GM12874 (cell line): ENCODE measurements at regions not wholly inside any gene's neighbourhood (a gene's known extent, or its start where the extent isn't known, plus 50 kb on each side); places are given as distances from the start of the nearest gene placed in this dataset.

Source experiments
- CTCF ChIP-seq: IDR thresholded peaks from 2 replicates; pipeline ENCODE4 v1.5.1; 2011; ENCODE audit warnings: low read depth, mild to moderate bottlenecking, control low read depth, low read length, moderate library complexity; ENCODE audit not compliant: insufficient read depth

DNA sequence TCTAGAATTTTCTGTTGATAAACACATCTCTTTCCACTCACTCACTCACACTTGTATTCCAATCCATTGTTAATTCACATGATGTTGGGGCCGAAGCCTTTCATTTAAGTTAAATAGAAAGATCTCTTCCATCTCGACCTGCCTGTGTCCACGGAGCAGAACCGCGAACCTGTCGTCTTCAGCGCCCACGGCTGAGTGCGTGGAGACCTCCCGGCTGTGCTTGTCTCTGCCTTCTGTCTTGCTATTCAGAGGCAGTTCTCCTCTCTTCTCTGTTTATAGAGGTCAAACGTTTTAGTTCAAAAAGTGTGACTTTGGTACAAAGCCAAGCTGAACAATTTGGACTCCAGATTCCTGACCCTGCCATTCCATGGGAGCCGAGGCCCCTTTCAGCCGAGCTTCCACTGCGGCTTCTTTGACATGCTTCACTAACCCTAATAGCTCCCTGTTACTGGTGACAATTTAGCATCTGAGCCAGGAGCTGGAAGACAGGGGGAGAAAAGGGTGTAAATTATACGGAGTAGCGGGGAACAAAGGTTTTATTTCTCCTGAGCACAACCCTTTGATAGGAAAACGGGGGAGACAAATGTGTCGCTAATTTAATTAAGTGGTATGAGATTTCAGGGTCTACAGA lies 314.4 kb upstream of the IRX4 start:
- TF ChIP-seq CTCF = no peak

- TF ChIP-seq CTCF = no peak
Measured at GRCh38 chr5:2196416-2196815, 313.7 kb upstream of the IRX4 start.

- no peak for TF ChIP-seq CTCF
Measured at GRCh38 chr5:2194949-2195348, 312.2 kb upstream of the IRX4 start.

- TF ChIP-seq CTCF = no peak
Measured at GRCh38 chr5:2194236-2194555, 311.5 kb upstream of the IRX4 start.

DNA sequence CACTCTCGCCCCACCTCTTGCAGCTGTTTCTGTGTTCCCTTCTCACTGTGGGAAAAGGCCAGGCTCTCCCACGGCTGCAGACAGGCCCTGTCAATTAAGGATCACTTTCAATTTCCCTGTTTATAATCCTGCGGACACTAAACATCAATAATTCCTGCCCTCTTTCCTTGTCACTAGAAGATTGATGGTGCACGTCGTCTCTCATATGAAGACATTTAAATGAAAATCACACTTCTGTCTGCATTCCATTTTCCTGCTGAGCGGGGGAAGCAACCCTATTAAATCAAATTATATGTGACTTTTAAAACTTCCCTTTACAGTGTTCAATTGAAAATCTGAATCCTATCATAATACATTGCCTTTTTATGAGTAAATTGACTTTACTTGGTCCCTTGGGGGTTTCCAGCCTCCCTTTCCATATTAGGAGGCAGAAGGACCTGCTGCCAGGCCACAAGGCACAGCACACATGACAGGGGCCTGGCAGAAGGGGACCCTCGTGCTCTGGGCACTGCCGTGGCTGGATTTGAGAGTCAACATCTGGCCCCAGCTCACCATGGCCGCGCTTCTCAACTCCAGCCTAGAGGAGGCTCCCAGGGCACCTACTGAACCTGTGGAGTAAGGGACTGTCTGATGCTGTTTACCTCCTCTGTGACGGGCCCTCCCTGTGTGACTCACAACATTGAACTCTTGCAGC lies 311.0 kb upstream of the IRX4 start:
- TF ChIP-seq CTCF = no peak

- TF ChIP-seq CTCF = no peak
Measured at GRCh38 chr5:2193142-2193541, 310.4 kb upstream of the IRX4 start.

DNA sequence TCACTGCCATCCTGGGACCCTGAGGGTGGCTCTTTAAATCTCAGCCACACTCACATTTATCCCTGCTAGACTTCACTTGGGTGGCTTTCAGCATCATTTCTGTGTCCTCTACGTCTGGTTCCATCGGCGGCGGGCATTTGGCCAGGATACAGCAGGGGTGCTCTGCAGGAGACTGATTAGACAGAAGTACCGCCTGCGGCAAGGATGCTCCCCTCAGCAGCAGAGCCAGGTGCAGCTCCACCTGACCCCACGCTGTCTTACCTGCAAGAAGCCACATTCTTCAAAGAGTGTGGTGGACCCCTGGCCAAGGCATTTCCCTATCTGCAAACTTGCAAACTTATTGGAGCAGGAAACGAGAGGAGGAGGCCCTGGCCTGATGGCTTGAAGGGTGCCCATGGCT lies 309.8 kb upstream of the IRX4 start:
- no peak for TF ChIP-seq CTCF
